ENCODE measurements at regions not wholly inside any gene's neighbourhood (a gene's known extent, or its start where the extent isn't known, plus 50 kb on each side); places are given as distances from the start of the nearest gene placed in this dataset.

GRCh38 chr6:168131464-168132415 lies 52.7 kb upstream of the FRMD1 start:
- no peak for DNase-seq (ENCODE audit: low read depth, low spot score)
- Histone ChIP-seq H3K27ac (ENCODE audit: low read depth, low read length) (no peak overlapping the region), H3K4me2 (ENCODE audit: low read length) (no peak overlapping the region), H4K20me1 (ENCODE audit: insufficient read depth) (no peaks in the 10 kb centered on the region), H3K36me3 (ENCODE audit: control insufficient read depth in 1 of 2, insufficient read depth in 2 of 2, low read length in 2 of 2) (no peaks in the 10 kb centered on the region), H3K27me3 (ENCODE audit: insufficient read depth, low read length) (peaks cover 6% of the 10 kb centered on the region; the same call in 1 of the 2 replicates), H3K9ac (ENCODE audit: low read length) (no peak overlapping the region), H3K9me3 (ENCODE audit: control insufficient read depth in 1 of 2, insufficient read depth in 1 of 2, low read depth in 1 of 2, low read length in 2 of 2) (no peaks in the 10 kb centered on the region), H3K4me3 (replicated peaks in 1 of 2; ENCODE audit: low read depth in 1 of 2, low read length in 2 of 2) (no peak overlapping the region), H3K79me2 (ENCODE audit: insufficient read depth, low read length) (no peaks in the 10 kb centered on the region), H2AFZ (ENCODE audit: low read depth, low read length, poor library complexity, severe bottlenecking) (no peak overlapping the region), H3K4me1 (ENCODE audit: control insufficient read depth in 1 of 2, insufficient read depth in 2 of 2, low read length in 2 of 2) (no peaks in the 10 kb centered on the region), H3K9me2 (ENCODE audit: insufficient read depth) (no peaks in the 10 kb centered on the region)
- POLR2A ChIA-PET = no interaction called here
- RAD21 ChIA-PET (ENCODE audit: low non-redundant PET in 1 of 2, low total read pairs in 2 of 2, uncharacterized antibody in 2 of 2, unreplicated experiment in 2 of 2) = no interaction called here
- no TSS peak for BruUV-seq (replicated peaks)
- no peak for ATAC-seq
- CTCF ChIA-PET = no interaction called here
- intact Hi-C loops (cut with micrococcal nuclease) = loop anchor here (2.0 kb wide), 1 partner anchor 71 kb away; no protein-coding TSS in a partner anchor
- TF ChIP-seq YY1 (IDR thresholded peaks at IDR 0.05; ENCODE audit: extremely low read depth, insufficient replicate concordance, low read depth, low read length) (no peak), ZFX (IDR thresholded peaks at IDR 0.05) (no peak), CTCF (IDR thresholded peaks at IDR 0.05 in 2 of 3, conservative IDR thresholded peaks at IDR 0.05 in 1 of 3; ENCODE audit: borderline replicate concordance in 1 of 3, insufficient read depth in 1 of 3, low read depth in 2 of 3, low read length in 2 of 3) (no peak), POLR2A (IDR thresholded peaks at IDR 0.05; ENCODE audit: borderline replicate concordance, extremely low read depth, insufficient read depth, insufficient read length) (no peak)

DNA sequence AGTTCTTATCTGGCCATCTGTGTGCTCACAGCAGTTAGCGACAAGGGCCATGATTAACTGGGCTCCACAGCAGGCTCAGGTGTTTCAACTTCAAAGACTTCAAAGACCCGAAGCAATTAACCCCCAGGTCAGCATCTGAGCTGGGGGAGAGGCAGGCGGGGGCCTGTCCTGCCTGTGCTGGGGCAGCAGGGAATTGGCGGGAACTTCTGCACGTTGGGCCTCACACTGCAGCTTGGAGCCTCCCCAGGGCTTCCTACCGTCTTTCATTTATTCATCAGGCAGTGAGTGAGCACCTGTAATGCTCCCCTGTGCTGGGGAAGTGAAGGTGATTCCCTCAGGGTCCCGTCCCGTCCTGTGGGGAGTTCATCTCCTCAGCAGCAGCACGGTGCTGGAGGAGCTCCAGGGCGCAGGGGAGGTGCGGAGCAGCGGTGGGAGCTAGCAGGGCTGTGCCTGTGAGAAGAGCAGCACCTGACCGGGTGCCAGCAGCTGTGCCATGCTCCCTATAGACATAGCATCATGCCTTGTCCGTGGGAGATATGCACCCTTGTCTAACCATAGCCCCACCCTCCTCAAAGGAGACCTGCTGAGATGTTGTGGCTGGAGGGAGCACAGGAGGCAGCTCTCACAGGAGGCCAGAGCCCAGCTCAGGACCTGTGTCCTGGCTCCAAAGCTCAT lies 51.8 kb upstream of the FRMD1 start:
- intact Hi-C loops (cut with micrococcal nuclease) = no loop called here
- ChIA-PET CTCF (no interaction called here), RAD21 (ENCODE audit: low non-redundant PET in 1 of 2, low total read pairs in 2 of 2, uncharacterized antibody in 2 of 2, unreplicated experiment in 2 of 2) (no interaction called here), POLR2A (no interaction called here)
- H3K9ac ChIP-seq (ENCODE audit: low read length) = no peak overlapping the region
- peaks cover 6% of the 10 kb centered on the region; the same call in 1 of the 2 replicates for H3K27me3 ChIP-seq (ENCODE audit: insufficient read depth, low read length)
- H3K79me2 ChIP-seq (ENCODE audit: insufficient read depth, low read length) = no peaks in the 10 kb centered on the region
- H3K4me1 ChIP-seq (ENCODE audit: control insufficient read depth in 1 of 2, insufficient read depth in 2 of 2, low read length in 2 of 2) = no peaks in the 10 kb centered on the region
- no peaks in the 10 kb centered on the region for H4K20me1 ChIP-seq (ENCODE audit: insufficient read depth)
- no peak overlapping the region for H3K4me3 ChIP-seq (replicated peaks in 1 of 2; ENCODE audit: low read depth in 1 of 2, low read length in 2 of 2)
- no peak overlapping the region for H3K27ac ChIP-seq (ENCODE audit: low read depth, low read length)
- H3K4me2 ChIP-seq (ENCODE audit: low read length) = no peak overlapping the region
- no peaks in the 10 kb centered on the region for H3K36me3 ChIP-seq (ENCODE audit: control insufficient read depth in 1 of 2, insufficient read depth in 2 of 2, low read length in 2 of 2)
- H3K9me2 ChIP-seq (ENCODE audit: insufficient read depth) = no peaks in the 10 kb centered on the region
- no peak overlapping the region for H2AFZ ChIP-seq (ENCODE audit: low read depth, low read length, poor library complexity, severe bottlenecking)
- no peak for DNase-seq (ENCODE audit: low read depth, low spot score)
- no TSS peak for BruUV-seq (replicated peaks)
- ATAC-seq = no peak
- H3K9me3 ChIP-seq (ENCODE audit: control insufficient read depth in 1 of 2, insufficient read depth in 1 of 2, low read depth in 1 of 2, low read length in 2 of 2) = no peaks in the 10 kb centered on the region
- no peak for TF ChIP-seq EZH2phosphoT487 (IDR thresholded peaks at IDR 0.05; ENCODE audit: borderline replicate concordance)
- TF ChIP-seq SIN3A (IDR thresholded peaks at IDR 0.05; ENCODE audit: low read depth) = no peak
- no peak for TF ChIP-seq POLR2A (IDR thresholded peaks at IDR 0.05; ENCODE audit: borderline replicate concordance, extremely low read depth, insufficient read depth, insufficient read length)
- TF ChIP-seq TCF7L2 (IDR thresholded peaks at IDR 0.05; ENCODE audit: borderline replicate concordance, extremely low read depth, insufficient read depth, insufficient read length) = no peak
- TF ChIP-seq ZNF274 (IDR thresholded peaks at IDR 0.05; ENCODE audit: low read depth, low read length) = no peak
- TF ChIP-seq CTCF (IDR thresholded peaks at IDR 0.05 in 2 of 3, conservative IDR thresholded peaks at IDR 0.05 in 1 of 3; ENCODE audit: borderline replicate concordance in 1 of 3, insufficient read depth in 1 of 3, low read depth in 2 of 3, low read length in 2 of 3) = no peak
- TF ChIP-seq FOSL1 (IDR thresholded peaks at IDR 0.05; ENCODE audit: low read depth) = no peak
- TF ChIP-seq CEBPB (IDR thresholded peaks at IDR 0.05; ENCODE audit: low read depth) = no peak
- TF ChIP-seq RAD21 (IDR thresholded peaks at IDR 0.05; ENCODE audit: low read depth) = no peak
